ENCODE measurements at regions not wholly inside any gene's neighbourhood (a gene's known extent, or its start where the extent isn't known, plus 50 kb on each side); places are given as distances from the start of the nearest gene placed in this dataset.

- H3K9me3 Mint-ChIP-seq (ENCODE audit: insufficient read depth) = peaks cover 9% of the 10 kb centered on the region
- DNase-seq (no peak), ATAC-seq (no peak)
- H3K27ac Mint-ChIP-seq = no peak overlapping the region
- ChIA-PET POLR2A (no interaction called here), CTCF (no interaction called here)
- H3K4me1 Mint-ChIP-seq (ENCODE audit: low read depth) = no peaks in the 10 kb centered on the region
- no peaks in the 10 kb centered on the region for H3K27me3 Mint-ChIP-seq (ENCODE audit: low read depth)
- H3K4me3 Mint-ChIP-seq = no peak overlapping the region
- no peaks in the 10 kb centered on the region for H3K36me3 Mint-ChIP-seq (ENCODE audit: low read depth)
These were observed 264.2 kb upstream of the TFAP2D start for GRCh38 chr6:50449128-50449527.

DNA sequence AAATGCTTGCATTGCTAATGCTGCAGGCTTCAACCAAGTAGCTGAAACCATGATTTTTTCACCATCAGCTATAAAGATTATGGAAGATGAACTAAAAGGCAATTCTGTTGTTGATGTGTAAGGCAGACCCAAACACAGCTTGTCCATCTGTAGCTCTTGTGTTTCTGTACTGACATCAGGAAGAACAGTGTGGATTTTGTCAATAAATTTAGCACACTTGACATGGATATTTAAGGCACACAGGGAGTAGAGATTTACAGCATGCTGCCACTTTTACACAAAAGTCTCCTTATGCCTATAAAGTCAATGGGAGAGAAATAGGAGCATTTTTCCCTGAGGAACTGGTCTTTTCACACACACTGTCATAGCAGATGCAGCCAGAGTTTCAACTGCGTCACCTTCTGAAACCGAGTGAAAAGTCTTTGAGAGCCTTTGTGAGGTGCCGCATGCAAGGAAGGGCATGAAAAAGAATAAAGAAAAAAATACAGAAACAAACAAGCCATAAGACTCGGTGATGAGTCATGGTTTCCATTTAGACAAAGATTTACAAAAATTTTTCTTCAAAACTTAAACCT lies 261.4 kb upstream of the TFAP2D start:
- Mint-ChIP-seq H3K4me3 (no peak overlapping the region), H3K27me3 (ENCODE audit: low read depth) (no peaks in the 10 kb centered on the region), H3K9me3 (ENCODE audit: insufficient read depth) (peaks cover 4% of the 10 kb centered on the region), H3K36me3 (ENCODE audit: low read depth) (no peaks in the 10 kb centered on the region), H3K27ac (no peak overlapping the region), H3K4me1 (ENCODE audit: low read depth) (no peaks in the 10 kb centered on the region)
- ATAC-seq (no peak), DNase-seq (no peak)
- ChIA-PET POLR2A (no interaction called here), CTCF (no interaction called here)

DNA sequence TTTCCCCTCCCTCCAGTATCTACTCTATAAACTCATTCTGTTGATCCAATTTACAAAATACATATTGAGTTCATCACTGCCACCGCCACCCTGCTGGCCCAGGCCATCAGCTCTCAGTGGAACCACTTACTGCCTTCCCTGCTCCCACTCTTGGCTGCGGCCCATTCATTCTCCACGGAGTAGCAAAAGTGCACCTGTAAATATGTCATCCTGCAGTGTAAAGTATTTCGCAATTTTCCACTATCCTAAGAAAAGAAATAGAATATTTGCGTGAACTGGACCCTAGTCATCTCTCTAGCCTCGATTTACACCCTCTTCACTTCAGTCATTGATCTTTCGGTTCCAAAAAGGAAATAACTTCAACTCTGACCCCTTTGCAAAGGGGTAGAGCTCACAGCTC lies 258.3 kb upstream of the TFAP2D start:
- Mint-ChIP-seq H3K4me1 (ENCODE audit: low read depth) (no peaks in the 10 kb centered on the region), H3K27me3 (ENCODE audit: low read depth) (no peaks in the 10 kb centered on the region), H3K9me3 (ENCODE audit: insufficient read depth) (peaks cover 4% of the 10 kb centered on the region), H3K36me3 (ENCODE audit: low read depth) (no peaks in the 10 kb centered on the region), H3K4me3 (no peak overlapping the region), H3K27ac (no peak overlapping the region)
- DNase-seq (no peak), ATAC-seq (no peak)
- ChIA-PET POLR2A (no interaction called here), CTCF (no interaction called here)

- Mint-ChIP-seq H3K27ac (no peak overlapping the region), H3K9me3 (ENCODE audit: insufficient read depth) (no peaks in the 10 kb centered on the region), H3K36me3 (ENCODE audit: low read depth) (no peaks in the 10 kb centered on the region), H3K4me1 (ENCODE audit: low read depth) (no peaks in the 10 kb centered on the region), H3K4me3 (no peak overlapping the region), H3K27me3 (ENCODE audit: low read depth) (no peaks in the 10 kb centered on the region)
- ChIA-PET CTCF (no interaction called here), POLR2A (no interaction called here)
- DNase-seq = no peak
- ATAC-seq = no peak
These were observed 256.0 kb upstream of the TFAP2D start for GRCh38 chr6:50457351-50457750.

DNA sequence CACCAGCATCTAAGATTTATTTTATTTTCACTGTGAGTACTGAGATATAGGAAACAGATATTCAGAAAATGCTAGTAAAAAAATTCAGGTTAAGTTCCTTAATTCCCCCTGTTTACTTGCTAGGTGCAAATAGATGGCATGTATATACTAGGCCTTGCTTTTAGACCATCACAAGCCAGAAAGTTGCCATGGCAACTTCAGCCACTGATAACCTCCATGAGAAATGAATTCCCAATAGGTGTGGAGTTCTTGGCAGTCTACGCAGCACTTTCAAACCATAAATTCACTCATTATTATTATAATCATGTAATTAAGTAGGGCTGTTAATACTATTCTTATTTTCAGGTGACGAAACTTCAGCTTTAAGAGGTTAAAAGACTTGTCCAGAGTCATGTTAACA lies 251.6 kb upstream of the TFAP2D start:
- H3K4me3 Mint-ChIP-seq = no peak overlapping the region

GRCh38 chr6:50463931-50464330 lies 249.4 kb upstream of the TFAP2D start:
- ChIA-PET CTCF (no interaction called here), POLR2A (no interaction called here)
- Mint-ChIP-seq H3K9me3 (ENCODE audit: insufficient read depth) (no peaks in the 10 kb centered on the region), H3K4me1 (ENCODE audit: low read depth) (no peaks in the 10 kb centered on the region), H3K27me3 (ENCODE audit: low read depth) (no peaks in the 10 kb centered on the region), H3K27ac (no peak overlapping the region), H3K4me3 (no peak overlapping the region), H3K36me3 (ENCODE audit: low read depth) (no peaks in the 10 kb centered on the region)
- DNase-seq (no peak), ATAC-seq (no peak)

More for the DNA sequence above, 251.6 kb upstream of the TFAP2D start:
- H3K4me1 Mint-ChIP-seq (ENCODE audit: low read depth) = no peaks in the 10 kb centered on the region
- ChIA-PET CTCF (no interaction called here), POLR2A (no interaction called here)
- H3K36me3 Mint-ChIP-seq (ENCODE audit: low read depth) = no peaks in the 10 kb centered on the region
- no peak for DNase-seq
- ATAC-seq = no peak
- H3K9me3 Mint-ChIP-seq (ENCODE audit: insufficient read depth) = no peaks in the 10 kb centered on the region
- H3K27me3 Mint-ChIP-seq (ENCODE audit: low read depth) = no peaks in the 10 kb centered on the region
- no peak overlapping the region for H3K27ac Mint-ChIP-seq

DNA sequence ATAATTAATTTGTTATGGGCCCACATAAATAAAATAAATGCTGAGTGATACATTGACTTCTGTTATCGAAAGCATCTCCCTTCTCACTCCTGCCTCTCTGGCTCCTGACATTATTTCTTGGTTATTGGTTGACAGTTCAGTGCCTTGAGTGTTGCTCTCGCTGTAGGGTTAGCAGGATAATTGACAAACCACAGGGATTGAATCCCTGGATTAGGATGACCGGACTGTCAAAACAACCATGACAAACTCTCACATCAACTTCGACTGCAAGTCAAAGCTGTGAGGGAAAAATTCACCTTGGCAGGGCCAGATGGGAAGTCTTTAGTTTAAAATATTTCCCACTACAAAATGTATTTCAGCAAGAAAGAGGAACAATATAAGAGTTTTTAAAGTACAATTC lies 245.4 kb upstream of the TFAP2D start:
- Mint-ChIP-seq H3K9me3 (ENCODE audit: insufficient read depth) (no peaks in the 10 kb centered on the region), H3K36me3 (ENCODE audit: low read depth) (no peaks in the 10 kb centered on the region)
- CTCF ChIA-PET = no interaction called here

DNA sequence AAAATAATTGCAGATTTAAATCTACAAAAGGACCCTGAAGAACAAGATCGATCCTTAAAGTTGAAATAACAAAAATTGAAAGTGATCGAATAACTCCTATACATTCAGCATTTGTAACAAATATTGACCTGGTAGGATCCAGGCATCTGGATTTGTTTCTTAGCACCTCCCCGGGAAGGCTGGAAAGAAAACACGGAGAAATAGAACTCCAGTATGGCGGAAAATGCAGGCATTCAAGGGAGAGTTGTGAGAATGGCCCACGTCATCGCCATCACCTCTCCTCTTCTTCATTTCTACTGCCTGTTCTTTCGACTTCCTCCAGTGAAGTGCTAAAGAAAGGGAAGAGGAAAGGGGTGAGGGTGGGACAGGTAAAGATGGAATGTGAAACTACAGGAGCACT lies 242.3 kb upstream of the TFAP2D start:
- no peak for DNase-seq
- Mint-ChIP-seq H3K36me3 (ENCODE audit: low read depth) (no peaks in the 10 kb centered on the region), H3K27me3 (ENCODE audit: low read depth) (no peaks in the 10 kb centered on the region), H3K4me1 (ENCODE audit: low read depth) (no peaks in the 10 kb centered on the region), H3K27ac (no peak overlapping the region), H3K4me3 (no peak overlapping the region), H3K9me3 (ENCODE audit: insufficient read depth) (peaks cover 7% of the 10 kb centered on the region)
- POLR2A ChIA-PET = no interaction called here
- CTCF ChIA-PET = no interaction called here
- no peak for ATAC-seq

More for the DNA sequence above, 245.4 kb upstream of the TFAP2D start:
- H3K4me1 Mint-ChIP-seq (ENCODE audit: low read depth) = no peaks in the 10 kb centered on the region
- no peak overlapping the region for H3K4me3 Mint-ChIP-seq
- POLR2A ChIA-PET = no interaction called here
- ATAC-seq = no peak
- H3K27me3 Mint-ChIP-seq (ENCODE audit: low read depth) = no peaks in the 10 kb centered on the region
- H3K27ac Mint-ChIP-seq = no peak overlapping the region
- DNase-seq = no peak

- ChIA-PET POLR2A (no interaction called here), CTCF (no interaction called here)
- ATAC-seq (no peak), DNase-seq (no peak)
- Mint-ChIP-seq H3K36me3 (ENCODE audit: low read depth) (no peaks in the 10 kb centered on the region), H3K27me3 (ENCODE audit: low read depth) (no peaks in the 10 kb centered on the region), H3K9me3 (ENCODE audit: insufficient read depth) (no peaks in the 10 kb centered on the region), H3K27ac (no peak overlapping the region), H3K4me3 (no peak overlapping the region), H3K4me1 (ENCODE audit: low read depth) (no peaks in the 10 kb centered on the region)
These were observed 203.0 kb upstream of the TFAP2D start for GRCh38 chr6:50510361-50510760.

DNA sequence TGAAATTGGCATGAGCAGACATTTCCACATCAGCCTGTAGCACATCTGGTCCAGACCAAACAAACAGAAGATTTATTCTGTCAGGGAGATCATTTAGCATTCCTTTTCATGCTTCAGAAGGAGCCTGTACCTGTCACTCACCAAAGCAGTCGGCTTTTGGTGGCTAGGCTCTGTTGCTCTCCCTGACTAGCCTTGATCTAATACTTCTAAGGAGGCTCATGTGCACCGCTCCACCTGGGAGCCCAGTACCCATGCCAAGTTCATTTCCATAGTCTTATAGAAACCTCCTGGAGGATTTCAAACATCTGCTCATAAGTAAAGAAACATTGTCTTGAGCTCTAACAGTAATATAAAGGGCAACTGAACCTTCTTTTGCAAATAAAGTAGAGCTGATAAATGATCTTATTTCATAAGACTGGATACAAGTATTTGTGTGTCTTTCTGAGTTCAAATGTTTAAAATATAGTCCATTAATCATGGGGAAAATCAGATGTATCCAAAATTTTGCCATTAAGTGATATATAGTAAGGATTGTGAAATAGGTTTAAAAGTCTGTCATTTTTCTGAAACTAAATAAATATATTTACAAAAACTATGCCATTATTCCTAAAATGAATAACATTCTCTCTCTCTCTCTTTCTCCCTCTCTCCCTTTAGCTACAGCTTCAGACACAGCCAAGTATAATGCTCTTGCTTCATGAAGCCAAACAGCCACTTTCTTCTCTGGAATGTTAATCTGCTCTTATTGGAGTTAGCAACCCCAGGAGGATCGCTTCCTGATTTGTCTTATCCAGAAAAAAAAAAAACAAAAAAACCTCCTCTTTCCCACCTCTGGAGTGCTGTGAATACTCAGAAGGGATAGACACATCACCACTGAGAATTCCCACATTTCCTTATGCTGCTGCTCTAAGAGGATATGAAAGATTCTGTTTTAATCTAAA lies 192.7 kb upstream of the TFAP2D start:
- Mint-ChIP-seq H3K4me1 (ENCODE audit: low read depth) (no peaks in the 10 kb centered on the region), H3K9me3 (ENCODE audit: insufficient read depth) (peaks cover 3% of the 10 kb centered on the region), H3K27ac (no peak overlapping the region), H3K36me3 (ENCODE audit: low read depth) (no peaks in the 10 kb centered on the region), H3K4me3 (no peak overlapping the region), H3K27me3 (ENCODE audit: low read depth) (no peaks in the 10 kb centered on the region)
- no peak for DNase-seq
- POLR2A ChIA-PET = no interaction called here
- CTCF ChIA-PET = no interaction called here
- no peak for ATAC-seq

- Mint-ChIP-seq H3K36me3 (ENCODE audit: low read depth) (no peaks in the 10 kb centered on the region), H3K9me3 (ENCODE audit: insufficient read depth) (peaks cover 3% of the 10 kb centered on the region), H3K27me3 (ENCODE audit: low read depth) (no peaks in the 10 kb centered on the region), H3K27ac (no peak overlapping the region), H3K4me1 (ENCODE audit: low read depth) (no peaks in the 10 kb centered on the region), H3K4me3 (no peak overlapping the region)
- CTCF ChIA-PET = no interaction called here
- ATAC-seq = no peak
- POLR2A ChIA-PET = no interaction called here
- DNase-seq = no peak
These were observed 189.0 kb upstream of the TFAP2D start for GRCh38 chr6:50524341-50524740.

- H3K9me3 Mint-ChIP-seq (ENCODE audit: insufficient read depth) = no peaks in the 10 kb centered on the region
- DNase-seq (no peak), ATAC-seq (no peak)
- H3K36me3 Mint-ChIP-seq (ENCODE audit: low read depth) = no peaks in the 10 kb centered on the region
- no peak overlapping the region for H3K27ac Mint-ChIP-seq
- H3K4me3 Mint-ChIP-seq = no peak overlapping the region
- no peaks in the 10 kb centered on the region for H3K27me3 Mint-ChIP-seq (ENCODE audit: low read depth)
- no peaks in the 10 kb centered on the region for H3K4me1 Mint-ChIP-seq (ENCODE audit: low read depth)
- ChIA-PET CTCF (no interaction called here), POLR2A (no interaction called here)
These were observed 185.3 kb upstream of the TFAP2D start for GRCh38 chr6:50527985-50528384.

DNA sequence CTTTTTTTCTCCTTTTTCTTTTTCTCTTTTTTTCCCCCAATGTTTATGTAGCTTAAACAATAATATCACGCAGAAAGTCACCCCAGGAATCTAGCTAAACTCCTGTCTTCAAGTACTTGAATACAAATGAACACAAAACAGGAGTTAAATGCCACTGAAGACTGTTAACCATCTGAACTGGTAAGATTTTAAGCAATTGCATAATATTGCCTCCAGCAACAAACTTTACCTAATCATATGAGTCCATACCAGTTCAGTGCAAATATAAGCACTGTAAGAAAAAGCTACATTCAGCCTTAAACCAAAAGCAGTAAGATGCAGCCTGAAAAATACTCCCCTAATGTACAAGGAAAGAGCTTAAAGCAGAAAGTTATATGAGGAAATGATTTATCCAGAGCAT lies 173.9 kb upstream of the TFAP2D start:
- ChIA-PET CTCF (no interaction called here), POLR2A (no interaction called here)
- ATAC-seq = no peak
- Mint-ChIP-seq H3K27ac (no peak overlapping the region), H3K4me3 (no peak overlapping the region), H3K4me1 (ENCODE audit: low read depth) (no peaks in the 10 kb centered on the region), H3K9me3 (ENCODE audit: insufficient read depth) (peaks cover 4% of the 10 kb centered on the region), H3K36me3 (ENCODE audit: low read depth) (no peaks in the 10 kb centered on the region), H3K27me3 (ENCODE audit: low read depth) (no peaks in the 10 kb centered on the region)
- no peak for DNase-seq
